GM23338 (cell line): ENCODE measurements at regions not wholly inside any gene's neighbourhood (a gene's known extent, or its start where the extent isn't known, plus 50 kb on each side); places are given as distances from the start of the nearest gene placed in this dataset.

Experiments used
- CREB1 ChIP-seq: fragments of 250-450 bp; sonication (Bioruptor Pico); IDR thresholded peaks from 2 replicates; pipeline ENCODE4 v1.5.0; 2020; ENCODE audit warnings: low read depth, mild to moderate bottlenecking, moderate library complexity
- CTCF ChIP-seq, 2 experiments: fragments of 200-600 bp in 1 of 2; sonication (generic) in 1 of 2; conservative IDR thresholded peaks; 2 replicates each; pipeline versions ENCODE4 v1.5.1 to v1.6.1; 2016 to 2017; ENCODE audit warnings: antibody characterized with exemption in 2 of 2, low read depth in 2 of 2, mild to moderate bottlenecking in 2 of 2, moderate library complexity in 1 of 2
- ETS1 ChIP-seq: IDR thresholded peaks from 2 replicates; pipeline ENCODE4 v1.6.1; 2016; ENCODE audit warnings: antibody characterized with exemption
- EZH2 ChIP-seq: fragments of 200-600 bp; sonication (generic); IDR thresholded peaks from one replicate; pipeline ENCODE4 v1.8.0; 2017; ENCODE audit warnings: antibody characterized with exemption, mild to moderate bottlenecking, low read depth; ENCODE audit not compliant: unreplicated experiment
- EZH2phosphoT487 ChIP-seq: fragments of 200-600 bp; sonication (generic); IDR thresholded peaks from one replicate; pipeline ENCODE4 v1.8.1; 2018; ENCODE audit warnings: antibody characterized with exemption; ENCODE audit not compliant: unreplicated experiment
- JUNB ChIP-seq: IDR thresholded peaks from one replicate; pipeline ENCODE4 v1.6.1; 2016; ENCODE audit warnings: antibody characterized with exemption; ENCODE audit not compliant: unreplicated experiment
- NANOG ChIP-seq: IDR thresholded peaks from 2 replicates; pipeline ENCODE4 v1.6.1; 2016; ENCODE audit warnings: antibody characterized with exemption, borderline replicate concordance
- POLR2AphosphoS5 ChIP-seq: IDR thresholded peaks from 2 replicates; pipeline ENCODE4 v1.6.1; 2016; ENCODE audit warnings: antibody characterized with exemption, low read depth
- REST ChIP-seq: IDR thresholded peaks from one replicate; pipeline ENCODE4 v1.6.1; 2018; ENCODE audit warnings: antibody characterized with exemption; ENCODE audit not compliant: unreplicated experiment
- STAT1 ChIP-seq: IDR thresholded peaks from one replicate; pipeline ENCODE4 v1.6.1; 2016; ENCODE audit warnings: antibody characterized with exemption; ENCODE audit not compliant: unreplicated experiment
- ZNF114 ChIP-seq: fragments of 250-450 bp; sonication (Bioruptor Pico); IDR thresholded peaks from 2 replicates; pipeline ENCODE4 v1.5.0; 2020; ENCODE audit warnings: mild to moderate bottlenecking, moderate library complexity
- ZNF331 ChIP-seq: fragments of 250-450 bp; sonication (Bioruptor Pico); IDR thresholded peaks from 2 replicates; pipeline ENCODE4 v1.5.0; 2020; ENCODE audit warnings: low read depth, mild to moderate bottlenecking, moderate library complexity
- ZNF462 ChIP-seq: fragments of 250-450 bp; sonication (Bioruptor Pico); IDR thresholded peaks from 2 replicates; pipeline ENCODE4 v1.5.0; 2020; ENCODE audit warnings: mild to moderate bottlenecking, moderate library complexity

- TF ChIP-seq POLR2AphosphoS5 (no peak), CTCF (conservative IDR thresholded peaks at IDR 0.05; ENCODE audit: low read depth in 2 of 2) (no peak), ZNF462 (CRISPR knock-in tag) (no peak), REST (no peak), EZH2 (no peak), JUNB (no peak), EZH2phosphoT487 (no peak), STAT1 (no peak), ZNF114 (CRISPR knock-in tag) (no peak), CREB1 (CRISPR knock-in tag) (no peak), NANOG (no peak), ETS1 (no peak), ZNF331 (CRISPR knock-in tag) (no peak)
These were observed 103.8 kb upstream of the NDUFV2 start for GRCh38 chr18:8998481-8999217.
